ENCODE measurements at regions not wholly inside any gene's neighbourhood (a gene's known extent, or its start where the extent isn't known, plus 50 kb on each side); places are given as distances from the start of the nearest gene placed in this dataset.

GRCh38 chr4:180485407-180485806 lies 1757.8 kb upstream of the TENM3 start:
- H3K36me3 ChIP-seq (ENCODE audit: control insufficient read depth in 3 of 3, insufficient read depth in 3 of 3, low read length in 3 of 3): no peaks in the 10 kb centered on the region
- H3K27ac ChIP-seq (ENCODE audit: low read depth, low read length): no peak overlapping the region
- no peaks in the 10 kb centered on the region for H3K27me3 ChIP-seq (ENCODE audit: control insufficient read depth in 3 of 3, insufficient read depth in 3 of 3, low read length in 3 of 3)
- no peak overlapping the region for H3K9ac ChIP-seq (ENCODE audit: low read depth in 1 of 3, low read length in 3 of 3)
- no peak overlapping the region for H3K4me3 ChIP-seq (ENCODE audit: low read length in 3 of 3)
- no peaks in the 10 kb centered on the region for H3K4me1 ChIP-seq (ENCODE audit: control insufficient read depth in 3 of 3, insufficient read depth in 3 of 3, low read length in 3 of 3)
- H3K9me3 ChIP-seq (ENCODE audit: control insufficient read depth in 3 of 3, low read length in 3 of 3): no peaks in the 10 kb centered on the region

GRCh38 chr4:180486342-180486741 lies 1756.9 kb upstream of the TENM3 start:
- no peaks in the 10 kb centered on the region for H3K4me1 ChIP-seq (ENCODE audit: control insufficient read depth in 3 of 3, insufficient read depth in 3 of 3, low read length in 3 of 3)
- no peak overlapping the region for H3K27ac ChIP-seq (ENCODE audit: low read depth, low read length)
- H3K36me3 ChIP-seq (ENCODE audit: control insufficient read depth in 3 of 3, insufficient read depth in 3 of 3, low read length in 3 of 3): no peaks in the 10 kb centered on the region
- no peaks in the 10 kb centered on the region for H3K9me3 ChIP-seq (ENCODE audit: control insufficient read depth in 3 of 3, low read length in 3 of 3)
- no peaks in the 10 kb centered on the region for H3K27me3 ChIP-seq (ENCODE audit: control insufficient read depth in 3 of 3, insufficient read depth in 3 of 3, low read length in 3 of 3)
- no peak overlapping the region for H3K4me3 ChIP-seq (ENCODE audit: low read length in 3 of 3)
- H3K9ac ChIP-seq (ENCODE audit: low read depth in 1 of 3, low read length in 3 of 3): no peak overlapping the region

GRCh38 chr4:180489787-180490186 lies 1753.4 kb upstream of the TENM3 start:
- no peak overlapping the region for H3K27ac ChIP-seq (ENCODE audit: low read depth, low read length)
- H3K9ac ChIP-seq (ENCODE audit: low read depth in 1 of 3, low read length in 3 of 3): no peak overlapping the region
- H3K27me3 ChIP-seq (ENCODE audit: control insufficient read depth in 3 of 3, insufficient read depth in 3 of 3, low read length in 3 of 3): no peaks in the 10 kb centered on the region
- H3K9me3 ChIP-seq (ENCODE audit: control insufficient read depth in 3 of 3, low read length in 3 of 3): peaks cover 0 to 3% (median 0%) of the 10 kb centered on the region in 3 donors
- H3K4me1 ChIP-seq (ENCODE audit: control insufficient read depth in 3 of 3, insufficient read depth in 3 of 3, low read length in 3 of 3): no peaks in the 10 kb centered on the region
- no peak overlapping the region for H3K4me3 ChIP-seq (ENCODE audit: low read length in 3 of 3)
- H3K36me3 ChIP-seq (ENCODE audit: control insufficient read depth in 3 of 3, insufficient read depth in 3 of 3, low read length in 3 of 3): no peaks in the 10 kb centered on the region

GRCh38 chr4:180491210-180491609 lies 1752.0 kb upstream of the TENM3 start:
- no peaks in the 10 kb centered on the region for H3K27me3 ChIP-seq (ENCODE audit: control insufficient read depth in 3 of 3, insufficient read depth in 3 of 3, low read length in 3 of 3)
- H3K4me3 ChIP-seq (ENCODE audit: low read length in 3 of 3): no peak overlapping the region
- H3K9ac ChIP-seq (ENCODE audit: low read depth in 1 of 3, low read length in 3 of 3): no peak overlapping the region
- H3K4me1 ChIP-seq (ENCODE audit: control insufficient read depth in 3 of 3, insufficient read depth in 3 of 3, low read length in 3 of 3): no peaks in the 10 kb centered on the region
- no peaks in the 10 kb centered on the region for H3K36me3 ChIP-seq (ENCODE audit: control insufficient read depth in 3 of 3, insufficient read depth in 3 of 3, low read length in 3 of 3)
- H3K9me3 ChIP-seq (ENCODE audit: control insufficient read depth in 3 of 3, low read length in 3 of 3): peaks cover 0 to 3% (median 0%) of the 10 kb centered on the region in 3 donors
- H3K27ac ChIP-seq (ENCODE audit: low read depth, low read length): no peak overlapping the region

GRCh38 chr4:180493299-180493698 lies 1749.9 kb upstream of the TENM3 start:
- Histone ChIP-seq H3K27me3 (ENCODE audit: control insufficient read depth in 3 of 3, insufficient read depth in 3 of 3, low read length in 3 of 3) (no peaks in the 10 kb centered on the region), H3K4me1 (ENCODE audit: control insufficient read depth in 3 of 3, insufficient read depth in 3 of 3, low read length in 3 of 3) (no peaks in the 10 kb centered on the region), H3K36me3 (ENCODE audit: control insufficient read depth in 3 of 3, insufficient read depth in 3 of 3, low read length in 3 of 3) (no peaks in the 10 kb centered on the region), H3K27ac (ENCODE audit: low read depth, low read length) (no peak overlapping the region), H3K4me3 (ENCODE audit: low read length in 3 of 3) (no peak overlapping the region), H3K9ac (ENCODE audit: low read depth in 1 of 3, low read length in 3 of 3) (no peak overlapping the region), H3K9me3 (ENCODE audit: control insufficient read depth in 3 of 3, low read length in 3 of 3) (peaks cover 0 to 3% (median 0%) of the 10 kb centered on the region in 3 donors)

- H3K27ac ChIP-seq (ENCODE audit: low read depth, low read length): no peak overlapping the region
- H3K4me1 ChIP-seq (ENCODE audit: control insufficient read depth in 3 of 3, insufficient read depth in 3 of 3, low read length in 3 of 3): no peaks in the 10 kb centered on the region
- H3K27me3 ChIP-seq (ENCODE audit: control insufficient read depth in 3 of 3, insufficient read depth in 3 of 3, low read length in 3 of 3): no peaks in the 10 kb centered on the region
- H3K9ac ChIP-seq (ENCODE audit: low read depth in 1 of 3, low read length in 3 of 3): no peak overlapping the region
- H3K4me3 ChIP-seq (ENCODE audit: low read length in 3 of 3): no peak overlapping the region
- H3K9me3 ChIP-seq (ENCODE audit: control insufficient read depth in 3 of 3, low read length in 3 of 3): no peaks in the 10 kb centered on the region
- no peaks in the 10 kb centered on the region for H3K36me3 ChIP-seq (ENCODE audit: control insufficient read depth in 3 of 3, insufficient read depth in 3 of 3, low read length in 3 of 3)
These were observed 1743.0 kb upstream of the TENM3 start for GRCh38 chr4:180500154-180500553.

- Histone ChIP-seq H3K4me1 (ENCODE audit: control insufficient read depth in 3 of 3, insufficient read depth in 3 of 3, low read length in 3 of 3) (no peaks in the 10 kb centered on the region), H3K9me3 (ENCODE audit: control insufficient read depth in 3 of 3, low read length in 3 of 3) (no peaks in the 10 kb centered on the region), H3K9ac (ENCODE audit: low read depth in 1 of 3, low read length in 3 of 3) (no peak overlapping the region), H3K27me3 (ENCODE audit: control insufficient read depth in 3 of 3, insufficient read depth in 3 of 3, low read length in 3 of 3) (no peaks in the 10 kb centered on the region), H3K4me3 (ENCODE audit: low read length in 3 of 3) (no peak overlapping the region), H3K36me3 (ENCODE audit: control insufficient read depth in 3 of 3, insufficient read depth in 3 of 3, low read length in 3 of 3) (no peaks in the 10 kb centered on the region), H3K27ac (ENCODE audit: low read depth, low read length) (no peak overlapping the region)
These were observed 1730.3 kb upstream of the TENM3 start for GRCh38 chr4:180512801-180513475.

- Histone ChIP-seq H3K27ac (ENCODE audit: low read depth, low read length) (no peak overlapping the region), H3K9ac (ENCODE audit: low read depth in 1 of 3, low read length in 3 of 3) (no peak overlapping the region), H3K4me1 (ENCODE audit: control insufficient read depth in 3 of 3, insufficient read depth in 3 of 3, low read length in 3 of 3) (no peaks in the 10 kb centered on the region), H3K9me3 (ENCODE audit: control insufficient read depth in 3 of 3, low read length in 3 of 3) (no peaks in the 10 kb centered on the region), H3K4me3 (ENCODE audit: low read length in 3 of 3) (no peak overlapping the region), H3K27me3 (ENCODE audit: control insufficient read depth in 3 of 3, insufficient read depth in 3 of 3, low read length in 3 of 3) (no peaks in the 10 kb centered on the region), H3K36me3 (ENCODE audit: control insufficient read depth in 3 of 3, insufficient read depth in 3 of 3, low read length in 3 of 3) (no peaks in the 10 kb centered on the region)
These were observed 1724.3 kb upstream of the TENM3 start for GRCh38 chr4:180518906-180519305.

- Histone ChIP-seq H3K4me3 (ENCODE audit: low read length in 3 of 3) (no peak overlapping the region), H3K9ac (ENCODE audit: low read depth in 1 of 3, low read length in 3 of 3) (no peak overlapping the region), H3K27me3 (ENCODE audit: control insufficient read depth in 3 of 3, insufficient read depth in 3 of 3, low read length in 3 of 3) (no peaks in the 10 kb centered on the region), H3K27ac (ENCODE audit: low read depth, low read length) (no peak overlapping the region), H3K36me3 (ENCODE audit: control insufficient read depth in 3 of 3, insufficient read depth in 3 of 3, low read length in 3 of 3) (no peaks in the 10 kb centered on the region), H3K4me1 (ENCODE audit: control insufficient read depth in 3 of 3, insufficient read depth in 3 of 3, low read length in 3 of 3) (no peaks in the 10 kb centered on the region), H3K9me3 (ENCODE audit: control insufficient read depth in 3 of 3, low read length in 3 of 3) (no peaks in the 10 kb centered on the region)
These were observed 1722.0 kb upstream of the TENM3 start for GRCh38 chr4:180521181-180521580.

- Histone ChIP-seq H3K9me3 (ENCODE audit: control insufficient read depth in 3 of 3, low read length in 3 of 3) (no peaks in the 10 kb centered on the region), H3K27me3 (ENCODE audit: control insufficient read depth in 3 of 3, insufficient read depth in 3 of 3, low read length in 3 of 3) (no peaks in the 10 kb centered on the region), H3K27ac (ENCODE audit: low read depth, low read length) (no peak overlapping the region), H3K9ac (ENCODE audit: low read depth in 1 of 3, low read length in 3 of 3) (no peak overlapping the region), H3K4me3 (ENCODE audit: low read length in 3 of 3) (no peak overlapping the region), H3K36me3 (ENCODE audit: control insufficient read depth in 3 of 3, insufficient read depth in 3 of 3, low read length in 3 of 3) (no peaks in the 10 kb centered on the region), H3K4me1 (ENCODE audit: control insufficient read depth in 3 of 3, insufficient read depth in 3 of 3, low read length in 3 of 3) (no peaks in the 10 kb centered on the region)
These were observed 1717.6 kb upstream of the TENM3 start for GRCh38 chr4:180525523-180526077.

Data from skeletal muscle tissue (tissue), 3 donors.